Islet precursor cell (in vitro differentiated cells): ENCODE measurements at regions not wholly inside any gene's neighbourhood (a gene's known extent, or its start where the extent isn't known, plus 50 kb on each side); places are given as distances from the start of the nearest gene placed in this dataset.
"Not testable (repeated sequence)": the region's sequence is repeated elsewhere in the genome, so short reads cannot be mapped to it uniquely, and the experiment has no call there.

ENCODE experiments used
- DNase-seq: peaks from one replicate; pipeline ENCODE4 v3.0.0-alpha.2; 2018

DNA sequence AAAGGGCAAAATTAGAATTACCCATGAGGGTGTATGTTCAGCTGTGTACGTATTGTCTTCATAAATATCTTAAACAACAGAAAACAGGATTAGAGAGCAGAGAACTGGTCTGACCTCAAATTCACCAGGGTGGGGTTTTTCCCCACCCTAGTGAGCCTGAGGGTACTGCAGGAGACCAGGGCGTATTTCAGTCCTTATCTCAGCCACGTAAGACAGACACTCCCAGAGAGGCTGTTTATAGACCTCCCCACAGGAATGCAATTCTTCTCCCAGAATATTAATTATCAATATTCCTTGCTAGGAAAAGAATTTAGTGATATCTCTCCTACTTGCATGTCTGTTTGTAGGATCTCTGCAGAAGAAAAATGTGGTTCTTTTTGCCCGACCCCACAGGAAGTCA lies 128.8 kb downstream of the PCDH10 start:
- DNase-seq, result not testable (repeated sequence)

DNA sequence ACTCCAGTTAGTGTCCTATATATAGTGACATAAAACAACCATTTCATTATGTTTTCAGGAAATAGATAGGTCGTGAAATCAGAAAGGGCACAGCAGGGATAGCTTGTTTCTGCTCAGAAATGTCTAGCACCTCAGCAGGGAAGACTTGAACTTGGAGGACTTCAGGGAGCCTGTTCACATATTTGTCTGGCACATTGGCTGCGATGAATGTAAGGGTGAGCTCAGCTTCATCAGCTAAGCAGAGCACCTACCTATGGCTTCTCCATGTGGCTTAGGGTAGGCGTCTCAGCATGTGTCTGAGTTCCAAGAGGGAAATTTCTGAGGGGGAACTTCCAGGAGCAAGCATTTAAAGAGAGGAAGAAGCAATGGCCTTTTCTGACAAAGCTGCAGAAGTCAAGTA lies 126.2 kb downstream of the PCDH10 start:
- no peak for DNase-seq

DNA sequence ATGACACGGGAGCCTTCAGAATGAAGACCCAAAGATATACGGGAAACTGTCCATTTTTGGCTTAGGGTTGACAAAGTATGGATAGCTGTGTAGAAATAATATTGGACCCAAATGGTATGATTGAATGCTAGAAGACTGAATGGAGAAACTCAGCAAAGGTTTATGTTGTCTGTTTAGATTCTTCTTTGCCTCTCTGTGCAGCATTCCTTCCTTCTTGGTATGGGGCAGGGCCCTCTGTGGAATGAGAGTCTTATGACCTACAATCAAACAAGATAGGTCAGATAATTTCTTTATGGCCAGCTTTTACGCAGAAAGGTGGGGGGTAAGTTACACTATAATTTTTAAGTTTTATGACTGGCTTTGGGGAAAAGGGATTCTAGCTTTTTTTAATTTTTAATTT lies 124.3 kb downstream of the PCDH10 start:
- DNase-seq, result no peak

DNA sequence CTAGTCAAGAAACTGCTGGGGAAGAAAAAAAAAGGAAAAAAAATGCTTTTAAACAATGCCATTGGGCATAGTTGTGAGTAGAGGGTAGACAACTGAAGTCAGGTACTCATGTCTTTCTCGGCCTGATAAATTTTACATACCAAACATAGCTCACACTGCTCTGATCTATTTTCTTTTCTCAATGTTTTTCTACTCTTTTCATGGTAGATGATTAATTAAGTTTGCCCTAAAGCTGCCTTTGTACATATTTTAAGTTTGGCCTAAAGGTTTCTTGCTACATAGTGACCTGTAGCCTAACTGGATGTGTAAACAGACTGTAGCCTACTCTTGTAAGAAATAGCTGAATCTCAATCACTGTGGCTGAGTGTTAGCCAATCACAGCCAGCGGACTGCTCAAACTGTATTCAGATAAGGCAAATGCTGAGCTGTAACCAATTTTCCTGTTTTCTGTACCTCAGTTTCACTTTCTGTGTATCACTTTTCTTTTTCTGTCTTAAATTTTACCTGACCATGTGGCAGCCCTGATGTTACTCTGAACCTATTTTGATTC lies 121.0 kb downstream of the PCDH10 start:
- no peak for DNase-seq

DNA sequence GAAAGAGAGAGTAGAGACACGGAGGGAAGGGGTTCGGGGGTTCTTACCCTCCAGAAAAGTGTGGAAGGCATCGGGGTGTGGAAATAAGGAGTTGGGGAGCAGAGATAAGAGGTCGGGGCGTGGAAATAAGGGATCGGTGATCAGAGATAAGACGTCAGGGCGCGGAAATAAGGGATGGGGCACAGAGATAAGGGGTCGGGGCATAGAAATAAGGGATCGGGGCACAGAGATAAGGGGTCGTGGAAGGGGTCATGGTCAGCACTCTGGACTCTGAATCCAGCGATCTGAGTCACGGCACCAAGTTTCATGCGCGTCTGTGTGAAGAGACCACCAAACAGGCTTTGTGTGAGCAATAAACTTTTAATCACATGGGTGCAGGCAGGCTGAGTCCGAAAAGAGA lies 119.1 kb downstream of the PCDH10 start:
- DNase-seq, result no peak

DNA sequence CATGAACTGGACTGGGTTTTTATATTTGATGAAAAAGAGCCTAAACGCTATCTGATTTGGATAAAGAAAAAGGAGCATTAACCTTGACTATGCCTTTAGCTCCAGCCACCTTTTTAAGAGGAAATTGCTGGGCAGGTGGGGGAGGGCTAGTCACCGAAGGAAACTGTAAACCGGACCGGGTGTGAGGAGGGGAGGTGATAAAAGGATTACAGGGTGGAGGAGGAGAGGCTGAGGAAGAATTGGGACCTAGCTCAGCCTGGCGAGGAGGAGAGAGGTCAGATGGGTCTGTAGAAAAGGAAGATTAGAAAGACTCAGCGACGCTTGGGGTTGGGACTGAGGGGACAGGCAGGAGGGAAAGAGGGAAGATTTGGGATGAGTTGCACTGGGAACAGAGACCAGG lies 118.4 kb downstream of the PCDH10 start:
- DNase-seq, result not testable (repeated sequence)

DNA sequence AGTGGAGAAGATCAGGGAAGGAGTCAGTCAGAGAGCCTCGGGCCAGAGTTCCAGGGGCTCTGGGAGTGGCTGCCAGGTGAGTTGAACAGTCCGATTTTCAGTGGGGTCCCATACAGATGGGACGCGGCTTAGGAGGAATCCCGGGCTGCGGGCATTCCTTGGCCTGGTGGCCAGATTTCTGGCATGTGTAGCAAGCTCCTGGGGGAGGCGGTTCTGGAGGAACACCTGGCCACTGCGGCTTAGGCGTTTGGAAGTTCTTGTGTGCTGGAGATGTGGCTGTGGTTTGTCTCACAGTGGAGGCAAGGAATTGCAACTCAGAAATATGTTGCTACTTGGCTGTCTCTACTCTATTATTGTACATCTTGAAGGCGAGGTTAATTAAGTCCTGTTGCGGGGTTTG lies 117.9 kb downstream of the PCDH10 start:
- DNase-seq, result not testable (repeated sequence)

DNA sequence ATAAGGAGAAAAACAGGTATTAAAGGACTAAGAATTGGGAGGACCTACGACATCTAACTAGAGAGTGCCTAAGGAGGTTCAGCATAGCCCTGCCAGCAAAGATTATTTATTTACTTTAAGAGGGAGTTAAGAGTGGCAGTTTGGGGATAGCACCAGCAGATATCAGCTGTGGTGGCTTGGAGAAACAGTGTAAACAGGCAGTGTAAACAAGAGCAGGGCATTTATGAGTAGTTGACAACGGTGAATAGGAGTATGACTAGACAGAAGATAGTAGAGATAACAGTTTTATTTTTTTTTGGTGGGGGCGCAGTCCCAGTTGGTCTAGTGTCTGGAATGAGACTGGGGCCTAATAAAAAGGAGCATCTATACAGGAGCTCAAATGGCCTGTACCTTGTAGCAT lies 115.2 kb downstream of the PCDH10 start:
- not testable (repeated sequence) for DNase-seq

DNA sequence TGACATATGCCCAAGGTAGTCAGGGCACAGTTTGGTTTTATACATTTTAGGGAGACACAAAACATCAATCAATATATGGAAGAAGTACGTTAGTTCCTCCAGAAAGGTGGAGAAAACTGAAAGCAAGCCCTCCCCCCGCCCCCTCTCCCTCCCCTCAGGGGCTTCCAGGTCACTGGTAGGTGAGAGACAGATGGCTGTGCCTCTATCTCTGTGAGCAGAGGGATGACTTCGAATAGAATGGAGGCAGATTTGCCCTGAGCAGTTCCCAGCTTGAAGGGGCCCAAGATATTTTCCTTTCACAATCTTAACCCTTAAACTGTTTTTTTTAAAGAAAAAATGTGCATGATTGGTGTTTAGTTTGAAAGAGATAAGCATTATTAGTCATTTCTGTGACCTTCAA lies 114.0 kb downstream of the PCDH10 start:
- DNase-seq, result no peak

DNA sequence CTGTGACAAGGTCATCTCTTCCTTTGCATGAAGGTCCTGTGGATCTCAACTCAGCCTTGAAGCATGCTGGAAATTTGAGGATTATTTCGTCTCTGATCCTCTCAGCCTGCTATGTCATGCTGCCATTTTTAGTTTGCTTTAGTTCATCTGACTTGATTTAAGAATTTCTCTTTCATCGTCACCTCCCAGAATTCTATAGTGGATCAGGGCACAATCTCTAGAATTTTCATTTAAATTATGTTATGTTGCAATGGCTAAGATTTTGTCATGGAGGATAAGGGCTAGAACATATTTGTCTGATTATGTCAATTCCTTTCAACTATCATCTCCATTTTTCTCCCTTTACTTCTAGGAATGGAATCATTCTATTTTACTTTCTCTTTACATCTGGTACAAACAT lies 98.8 kb downstream of the PCDH10 start:
- no peak for DNase-seq

DNA sequence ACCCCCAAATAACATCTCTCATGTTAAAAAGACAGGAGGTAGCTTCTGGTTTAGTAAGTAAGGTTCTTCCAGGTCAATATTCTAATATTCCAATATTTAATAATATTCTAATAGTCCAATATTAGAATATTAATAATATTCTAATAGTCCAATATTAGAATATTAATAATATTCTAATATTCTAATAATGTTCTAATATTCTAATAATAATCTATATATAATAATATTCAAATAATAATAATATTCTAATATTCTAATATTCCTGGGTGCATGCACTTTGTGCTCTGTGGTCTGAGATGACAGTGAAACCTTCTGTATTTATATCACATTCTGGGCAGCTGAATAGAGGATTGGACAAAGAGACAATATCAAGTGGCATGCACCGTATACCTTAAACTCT lies 96.1 kb downstream of the PCDH10 start:
- DNase-seq, result no peak
